Stimulated activated CD8-positive, alpha-beta memory T cell treated with anti-CD3 and anti-CD28 coated beads, Interleukin-12 subunit alpha, Interleukin-12 subunit beta, amount 100 ng/mL, for 1 hour (primary cell): ENCODE measurements at regions not wholly inside any gene's neighbourhood (a gene's known extent, or its start where the extent isn't known, plus 50 kb on each side); places are given as distances from the start of the nearest gene placed in this dataset.

Experiments used
- DNase-seq: peaks from one replicate; pipeline ENCODE4 v3.0.0-alpha.2; 2020; ENCODE audit warnings: low read depth

DNA sequence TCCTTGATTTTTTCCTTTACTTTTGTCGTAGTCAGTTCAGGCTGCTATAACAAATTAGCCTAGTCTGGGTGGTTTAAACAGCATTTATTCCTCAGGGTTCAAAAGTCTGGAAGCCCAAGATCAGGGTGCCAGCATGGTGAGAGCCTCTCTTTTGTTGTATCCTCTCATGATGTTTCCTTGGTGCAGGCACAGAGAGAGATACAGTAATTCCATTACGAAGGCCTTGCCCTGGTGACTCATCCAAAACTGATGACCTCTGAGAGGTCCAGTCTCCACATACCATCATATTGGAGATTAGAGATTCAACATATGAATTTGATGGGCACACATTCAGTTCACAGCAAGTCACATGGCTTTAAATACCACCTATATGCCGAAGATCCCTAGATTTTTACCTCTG, 253.8 kb downstream of the CYRIA start:
- DNase-seq, result no peak

DNA sequence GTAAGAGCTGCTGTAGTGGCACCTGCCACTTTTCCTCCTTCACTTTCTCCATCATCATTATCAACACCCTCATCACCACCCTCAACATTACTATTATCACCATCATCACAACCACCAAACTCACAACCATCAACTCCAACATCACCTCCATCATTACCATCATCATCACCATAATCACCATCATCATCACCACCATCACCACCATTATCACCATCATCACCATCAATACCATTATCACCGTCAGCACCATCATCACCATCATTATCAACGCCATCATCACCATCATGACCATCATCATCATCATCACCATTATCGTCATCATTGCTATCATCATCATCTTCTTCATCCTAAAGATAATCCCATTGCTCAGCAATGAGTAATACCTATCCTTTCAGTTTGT, 255.8 kb downstream of the CYRIA start:
- DNase-seq, result no peak

DNA sequence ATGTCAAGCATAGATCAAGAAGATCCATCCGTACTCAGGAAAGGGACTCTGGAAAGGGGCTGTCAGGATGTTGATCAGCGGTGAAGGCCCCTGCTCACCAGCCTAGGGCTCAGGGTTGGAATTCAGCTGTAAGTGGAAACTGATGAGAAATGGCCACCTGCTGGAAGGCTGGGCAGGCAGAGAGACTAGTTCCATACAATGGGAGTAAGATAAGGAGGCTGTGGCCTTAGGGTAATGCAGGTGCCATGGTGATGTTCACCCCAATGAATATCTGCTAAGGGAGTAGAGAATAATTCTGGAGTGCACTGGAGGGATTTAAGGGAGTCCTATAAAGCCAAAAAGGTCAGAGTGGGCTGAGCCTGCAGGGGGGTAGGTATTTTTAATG, 256.6 kb downstream of the CYRIA start:
- no peak for DNase-seq

DNA sequence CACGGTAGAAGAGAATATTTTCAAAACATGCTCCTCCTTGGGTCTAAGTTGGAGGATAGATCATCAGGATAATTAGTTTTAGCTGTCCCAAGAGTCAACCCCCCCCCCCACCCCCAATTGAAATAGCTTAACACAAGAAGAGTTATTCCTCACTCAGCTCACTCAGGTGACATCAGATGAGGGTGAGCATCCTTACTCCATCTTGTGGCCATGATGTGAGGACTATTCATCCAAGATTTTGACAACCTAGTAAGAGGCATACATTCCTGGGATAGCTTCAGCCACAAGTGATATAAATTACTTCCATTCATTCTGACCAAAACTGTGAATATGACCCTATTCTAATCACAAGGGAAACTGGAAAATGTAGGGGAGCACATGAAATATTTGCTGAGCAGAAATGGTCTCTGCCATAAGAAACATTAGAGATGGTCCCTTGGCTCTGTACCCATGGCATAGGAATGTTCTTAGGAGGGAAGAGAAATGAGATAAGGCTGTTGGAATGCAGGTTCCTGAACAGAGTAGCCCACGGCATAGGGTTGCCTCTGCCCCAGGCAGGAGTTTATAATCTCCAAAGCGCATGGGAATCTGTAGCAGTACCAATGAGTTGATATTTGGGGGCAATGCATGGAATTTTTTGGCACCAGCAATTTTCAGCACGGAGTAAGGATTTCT, 257.2 kb downstream of the CYRIA start:
- DNase-seq, result no peak

DNA sequence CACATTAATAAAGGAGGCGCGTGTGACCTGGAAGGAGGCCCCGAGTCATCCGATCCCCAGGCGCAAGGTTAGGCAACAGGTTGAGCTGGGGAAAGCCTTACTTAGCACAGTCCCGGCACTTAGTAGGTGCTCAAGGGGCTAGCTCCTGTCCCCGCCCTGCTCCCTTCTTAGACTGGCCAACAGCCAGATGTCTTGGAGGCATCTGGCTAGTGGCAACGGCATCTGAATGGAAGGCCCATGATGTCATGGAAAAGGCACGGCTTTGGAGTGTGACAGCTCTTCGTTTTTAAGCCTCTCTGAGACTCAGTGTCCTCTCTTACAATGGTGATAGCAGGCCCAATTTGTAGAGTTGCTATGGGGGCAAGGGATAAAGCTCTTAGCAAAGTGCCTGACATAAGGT, 258.3 kb downstream of the CYRIA start:
- DNase-seq, result no peak

DNA sequence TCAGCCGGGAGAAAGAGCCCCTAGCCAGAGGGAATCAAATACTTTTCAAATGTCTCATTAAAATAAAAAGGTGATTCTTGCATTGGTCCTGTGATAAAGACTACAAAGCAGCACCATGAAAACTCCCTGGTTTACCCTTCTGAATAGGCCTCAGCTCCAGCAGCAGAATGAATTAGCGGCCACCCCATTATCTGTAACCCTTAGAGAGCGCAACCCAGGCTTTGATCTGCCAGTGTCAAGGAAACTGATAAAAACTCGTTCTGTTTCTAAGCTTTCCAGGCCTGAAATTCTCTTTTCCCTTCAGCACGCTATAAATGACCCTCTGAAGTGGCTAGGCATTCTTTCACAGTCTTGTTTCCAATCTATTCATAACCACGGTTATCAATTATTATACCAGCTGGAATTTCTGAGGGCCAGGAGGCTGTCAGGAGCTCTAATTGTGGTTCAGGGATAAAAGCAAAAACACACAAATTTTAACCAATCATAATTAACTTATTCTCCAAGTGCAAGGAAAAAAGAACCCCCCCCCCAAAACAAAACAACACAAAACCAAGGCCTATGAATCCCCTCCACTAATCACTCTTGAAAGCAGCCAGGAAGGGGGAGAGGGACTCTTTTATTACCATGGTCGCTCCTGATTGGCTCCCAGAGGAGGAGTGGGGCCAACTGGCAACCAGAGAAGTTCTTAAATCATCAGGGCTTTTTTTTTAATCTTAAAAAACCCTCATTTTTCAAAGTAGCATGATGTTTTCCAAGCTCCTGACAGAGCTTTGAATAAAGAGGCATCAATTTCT, 258.9 kb downstream of the CYRIA start:
- no peak for DNase-seq

DNA sequence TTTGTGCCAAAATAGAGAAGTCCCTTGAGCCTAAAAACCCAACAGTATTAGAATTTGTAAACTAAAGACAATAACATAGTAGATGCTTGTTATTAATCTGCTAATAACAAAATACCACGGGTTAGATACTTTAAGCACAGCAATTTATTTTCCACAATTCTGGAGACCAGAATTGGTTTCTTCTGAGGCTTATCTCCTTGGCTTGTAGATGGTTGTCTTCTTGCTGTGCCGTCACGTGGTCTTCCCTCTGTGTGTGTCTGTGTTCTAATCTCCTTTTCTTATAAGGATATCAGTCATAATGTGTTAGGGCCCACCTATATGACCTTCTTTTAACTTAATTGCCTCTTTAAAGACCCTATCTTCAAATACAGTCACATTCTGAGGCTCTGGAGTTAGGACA, 260.1 kb downstream of the CYRIA start:
- DNase-seq, result no peak

DNA sequence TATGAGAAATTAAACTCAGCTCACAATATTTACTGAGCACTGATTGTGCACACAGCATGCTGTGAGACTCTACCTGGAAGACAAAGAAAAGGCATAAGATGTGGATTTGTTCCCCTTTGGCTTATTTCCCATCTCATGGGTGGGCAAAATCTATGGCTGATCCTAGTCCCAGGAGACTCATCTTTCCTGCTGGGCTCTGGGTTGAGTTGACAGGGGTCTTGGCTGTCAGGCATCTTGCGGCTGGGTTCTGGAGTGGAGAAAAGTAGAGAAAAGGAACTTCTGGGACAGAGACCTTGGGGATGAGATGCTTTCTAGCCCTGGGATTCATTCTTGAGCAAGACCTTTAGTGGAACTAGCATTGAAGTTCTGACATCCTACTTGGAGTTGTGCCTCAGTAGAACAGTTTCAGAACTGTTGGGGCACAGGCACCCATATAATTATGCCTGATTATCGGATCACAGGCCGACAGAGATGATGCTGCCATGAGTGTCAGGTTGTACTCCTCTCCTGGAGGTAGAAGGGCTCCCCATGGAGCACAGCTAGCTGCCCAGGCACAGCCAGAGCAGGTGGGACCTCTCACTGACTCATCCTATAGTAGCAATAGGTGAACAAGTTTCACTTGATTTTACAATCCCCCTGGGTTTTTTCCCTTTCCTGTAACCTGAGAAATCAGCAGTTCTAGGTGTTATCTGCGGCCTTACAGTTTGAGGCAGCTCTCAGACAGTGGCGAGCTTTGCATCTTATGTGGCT, 260.9 kb downstream of the CYRIA start:
- DNase-seq, result no peak

DNA sequence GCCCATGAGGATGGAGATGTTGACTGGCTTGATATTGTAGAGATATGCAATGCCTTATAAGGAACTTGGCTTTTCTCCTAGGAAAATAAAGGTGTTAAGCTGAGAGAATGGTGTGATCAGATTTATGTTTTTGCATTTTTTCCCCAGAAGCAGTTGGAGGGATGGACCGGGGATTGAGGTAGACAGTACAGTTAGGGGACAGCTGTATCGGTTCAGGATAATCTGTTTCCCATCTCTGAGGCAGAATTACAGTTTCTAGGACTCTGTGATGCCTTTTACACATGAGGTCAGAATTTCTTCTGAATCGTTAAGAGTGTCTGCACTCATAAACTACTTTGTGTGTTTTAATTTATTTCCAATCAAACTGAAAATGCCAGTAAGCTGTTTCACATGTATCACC, 261.5 kb downstream of the CYRIA start:
- DNase-seq, result no peak

DNA sequence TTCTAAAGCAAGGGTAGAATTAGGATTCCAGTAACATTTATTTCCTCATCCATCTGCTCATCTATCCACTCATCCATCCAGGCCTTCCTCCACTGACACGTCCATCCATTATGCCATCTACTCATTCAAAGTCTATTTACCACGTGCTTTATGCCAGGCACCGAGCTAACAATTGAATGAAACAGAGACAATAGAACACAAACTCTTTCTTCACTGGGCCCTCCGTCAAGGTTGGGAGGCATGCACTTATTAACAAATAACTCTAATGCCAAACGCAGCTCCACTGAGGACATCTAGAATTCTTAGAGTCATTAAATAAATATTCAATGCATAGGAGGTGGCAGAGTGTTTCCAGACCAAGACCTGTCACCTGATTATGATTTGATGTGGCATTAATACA, 262.7 kb downstream of the CYRIA start:
- no peak for DNase-seq

DNA sequence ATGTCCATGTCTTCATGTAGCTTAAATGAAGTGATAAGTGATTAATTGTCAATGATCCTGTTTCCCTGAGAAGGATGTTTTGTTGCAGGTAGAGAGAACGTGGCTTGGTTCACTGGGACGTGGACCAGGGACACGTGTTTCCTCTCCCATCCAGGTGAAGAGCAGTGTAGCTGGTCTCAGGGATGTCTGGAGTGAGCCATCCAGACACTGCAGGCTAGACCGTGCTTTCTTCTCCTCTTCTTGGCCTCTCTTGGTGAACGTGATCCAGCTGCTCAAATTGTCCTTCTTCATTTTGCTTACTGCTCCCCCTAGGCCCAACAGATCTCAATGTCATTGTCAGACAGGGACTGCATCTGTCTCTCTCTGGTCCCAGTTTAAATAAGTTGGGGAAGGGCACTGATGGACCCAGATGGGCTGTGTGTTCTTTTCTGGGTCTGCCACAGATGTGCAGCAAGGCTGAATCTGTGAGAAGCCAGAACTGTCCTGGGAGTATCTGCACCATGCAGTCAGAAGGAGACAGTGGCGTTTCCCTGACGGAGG, 263.8 kb downstream of the CYRIA start:
- DNase-seq, result no peak

DNA sequence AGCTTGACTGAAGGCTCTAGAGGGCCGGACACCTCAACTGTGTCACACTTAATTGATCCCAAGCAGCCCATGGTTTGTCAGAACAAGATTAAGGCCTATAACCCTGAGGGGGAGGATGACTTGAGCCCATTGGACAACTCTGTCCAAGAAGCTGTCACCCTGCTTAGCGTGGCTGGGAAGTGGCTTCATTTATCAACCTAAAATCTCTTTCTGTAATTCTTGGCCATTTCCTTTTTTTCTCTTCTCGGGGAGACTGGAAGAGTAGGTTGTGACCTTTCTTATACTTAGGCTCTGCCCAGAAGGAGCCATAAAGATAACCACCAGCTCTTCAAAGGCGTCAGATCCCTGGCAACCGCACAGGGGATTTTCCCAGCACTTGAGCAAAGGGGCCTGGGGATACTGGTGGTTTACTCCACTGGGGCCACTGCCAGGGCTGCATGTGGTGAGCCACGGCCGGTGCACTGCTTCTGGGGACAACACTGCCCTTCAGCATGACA, 265.5 kb downstream of the CYRIA start:
- DNase-seq, result no peak

DNA sequence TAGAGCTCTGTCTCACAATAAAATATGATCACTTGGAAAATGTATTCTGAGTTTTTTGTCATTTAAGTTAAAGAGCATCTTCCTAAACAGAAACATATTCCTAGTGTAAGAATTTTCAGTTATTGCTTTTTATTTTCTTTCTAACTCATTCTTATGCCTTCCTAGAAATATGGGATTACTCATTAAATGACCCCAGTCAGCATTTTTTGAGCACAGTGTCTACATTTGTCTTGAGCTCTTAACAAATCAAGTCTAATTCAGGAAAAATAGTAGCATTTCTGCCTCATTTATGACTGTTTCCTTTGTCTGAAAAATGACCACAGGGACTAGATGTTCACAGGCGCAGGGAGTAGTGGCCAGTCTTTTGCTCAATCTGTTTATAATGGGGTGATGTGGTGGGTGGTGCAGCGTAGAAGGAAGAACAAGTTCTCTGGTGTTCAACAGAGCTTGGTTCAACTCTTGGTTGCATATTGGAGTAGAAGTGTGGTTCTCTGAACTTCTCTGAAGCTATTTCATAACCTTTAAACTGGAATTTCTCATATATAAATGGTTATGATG, 267.1 kb downstream of the CYRIA start:
- DNase-seq, result no peak

DNA sequence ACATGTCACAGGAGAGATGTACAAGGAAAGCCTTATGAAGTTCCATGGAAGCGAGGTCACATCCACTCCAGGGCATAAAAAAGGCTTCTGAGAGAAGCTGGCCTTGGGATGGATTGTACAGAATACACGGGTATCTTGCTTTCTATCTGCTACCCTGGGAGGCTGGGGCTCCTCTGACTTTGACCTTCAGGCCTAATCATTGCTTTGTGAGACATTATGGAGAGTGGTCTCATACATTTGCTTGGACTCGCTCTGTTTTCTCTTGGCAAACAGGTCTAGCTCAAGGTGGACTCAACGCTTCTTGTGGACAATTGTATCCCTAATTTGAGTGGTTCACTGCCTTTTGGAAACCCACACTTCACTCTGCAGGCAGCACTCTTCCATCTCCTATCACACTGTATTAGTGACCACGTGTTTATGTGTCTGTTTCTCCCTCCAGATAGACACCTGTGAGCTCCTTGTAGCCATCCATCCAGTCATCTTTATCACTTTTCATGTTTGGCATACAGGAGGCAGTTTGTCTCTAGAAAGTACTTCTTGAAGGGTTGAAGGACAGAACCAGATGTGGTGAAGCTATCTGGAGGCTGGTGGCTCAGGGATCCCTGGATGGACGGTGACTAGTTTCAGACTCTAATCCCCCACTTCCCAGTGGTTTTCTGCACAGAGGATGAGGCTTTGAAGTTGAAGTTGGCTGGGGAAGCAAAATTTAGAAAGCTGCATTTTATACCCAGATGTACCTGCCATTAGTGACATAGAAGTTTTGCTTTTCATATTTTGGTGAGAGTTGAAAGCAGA, 267.8 kb downstream of the CYRIA start:
- no peak for DNase-seq

DNA sequence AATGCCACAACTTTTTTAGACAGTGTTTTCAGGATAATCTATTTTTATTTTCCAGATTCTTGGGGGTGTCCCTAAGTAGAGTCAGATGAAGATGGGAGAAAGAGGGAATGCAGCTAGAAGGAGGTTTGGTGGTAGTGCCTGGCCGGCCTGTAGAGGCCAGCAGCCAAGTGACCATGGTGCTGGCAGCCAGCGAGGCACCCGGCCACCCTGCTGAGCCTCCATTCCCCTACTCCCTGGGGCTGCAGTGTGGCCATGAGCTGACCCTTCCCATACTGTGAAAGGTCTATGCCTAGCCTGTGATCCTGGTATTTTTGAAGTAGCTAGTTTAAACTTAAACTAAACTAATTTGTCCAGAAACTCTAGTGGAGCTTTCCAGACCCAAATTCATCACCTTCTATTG, 268.6 kb downstream of the CYRIA start:
- no peak for DNase-seq

DNA sequence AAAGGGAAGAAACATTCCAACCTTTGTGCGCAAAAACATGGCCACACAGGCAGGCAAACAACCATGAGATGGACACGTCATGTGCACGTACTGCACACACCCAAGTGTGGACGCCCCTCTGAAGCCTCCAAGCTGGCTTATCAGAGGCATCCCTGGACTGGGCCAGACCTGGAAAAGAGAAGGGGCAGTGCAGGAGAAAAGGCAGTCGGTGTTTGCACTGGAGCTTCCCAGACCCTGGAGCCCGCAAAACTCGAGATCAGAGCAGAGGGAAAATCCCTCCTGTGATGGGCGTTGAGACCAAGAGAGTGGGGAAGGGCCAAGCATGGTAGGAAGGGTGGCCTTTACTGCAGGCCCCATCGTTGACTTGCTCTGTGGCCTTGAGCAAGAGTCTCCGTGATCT, 269.5 kb downstream of the CYRIA start:
- DNase-seq, result no peak

DNA sequence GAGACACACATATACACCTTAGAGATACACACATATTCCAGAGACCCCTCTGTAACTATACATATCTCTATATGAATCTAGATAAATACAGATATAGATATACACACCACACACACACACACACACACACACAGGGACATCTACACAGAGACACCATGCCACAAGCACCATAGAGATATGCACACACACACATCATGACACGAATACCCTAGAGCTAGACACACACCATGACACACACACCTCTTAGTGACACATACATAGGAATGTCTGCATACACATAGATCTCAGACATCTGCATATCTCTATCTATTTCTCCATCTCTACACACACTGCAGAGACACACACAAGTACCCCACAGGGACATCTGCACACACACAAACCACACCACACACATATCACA, 270.0 kb downstream of the CYRIA start:
- no peak for DNase-seq

DNA sequence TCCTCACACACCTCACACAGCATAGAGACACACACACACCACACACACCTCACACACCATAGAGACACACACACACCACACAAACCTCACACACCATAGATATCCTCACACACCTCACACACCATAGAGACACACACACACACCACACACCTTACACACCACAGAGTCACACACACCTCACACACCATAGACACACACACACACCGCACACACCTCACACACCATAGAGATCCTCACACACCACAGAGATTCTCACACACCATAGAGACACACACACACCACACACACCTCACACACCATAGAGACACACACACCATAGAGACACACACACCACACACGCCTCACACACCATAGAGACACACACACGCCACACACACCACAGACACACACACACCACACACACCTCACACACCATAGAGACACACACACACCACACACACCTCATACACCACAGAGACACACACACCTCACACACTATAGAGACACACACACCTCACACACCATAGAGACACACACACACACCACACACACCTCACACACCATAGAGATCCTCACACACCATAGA, 270.6 kb downstream of the CYRIA start:
- DNase-seq, result no peak

DNA sequence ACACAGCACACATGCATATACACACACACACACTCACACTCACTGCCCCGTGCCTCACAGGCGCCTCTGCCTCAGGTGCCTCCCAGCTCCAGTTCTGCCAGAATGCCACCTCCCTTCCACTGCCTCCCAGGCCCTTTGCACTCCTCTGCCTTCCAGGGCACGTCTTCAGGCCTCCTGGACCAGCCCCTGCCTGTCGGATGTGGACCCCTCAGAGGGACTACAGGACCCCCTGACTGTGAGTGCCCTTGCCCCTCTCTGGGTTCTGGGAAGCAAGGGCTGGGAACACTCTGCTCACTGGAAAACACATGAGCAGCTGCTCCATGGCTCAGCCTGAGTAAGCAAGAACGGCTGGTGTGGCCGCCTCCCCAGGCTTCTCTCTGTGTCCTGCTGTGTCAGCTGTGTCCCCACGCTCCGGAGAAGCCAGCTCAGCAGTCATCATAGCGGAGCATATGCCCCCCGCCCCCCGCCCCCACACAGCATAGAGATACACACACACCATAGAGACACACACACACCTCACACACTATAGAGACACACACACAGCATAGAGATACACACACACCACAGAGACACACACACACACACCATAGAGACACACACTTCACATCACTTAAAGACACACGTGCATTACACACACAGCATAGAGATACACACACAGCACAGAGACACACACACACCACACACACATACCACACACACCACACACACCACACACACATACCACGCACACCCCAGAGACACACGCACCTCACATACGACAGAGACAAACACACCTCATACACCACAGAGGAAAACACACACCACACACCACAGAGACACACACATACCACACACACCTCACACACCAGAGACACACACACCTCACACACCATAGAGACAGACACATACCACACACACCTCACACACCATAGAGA, 271.3 kb downstream of the CYRIA start:
- no peak for DNase-seq

DNA sequence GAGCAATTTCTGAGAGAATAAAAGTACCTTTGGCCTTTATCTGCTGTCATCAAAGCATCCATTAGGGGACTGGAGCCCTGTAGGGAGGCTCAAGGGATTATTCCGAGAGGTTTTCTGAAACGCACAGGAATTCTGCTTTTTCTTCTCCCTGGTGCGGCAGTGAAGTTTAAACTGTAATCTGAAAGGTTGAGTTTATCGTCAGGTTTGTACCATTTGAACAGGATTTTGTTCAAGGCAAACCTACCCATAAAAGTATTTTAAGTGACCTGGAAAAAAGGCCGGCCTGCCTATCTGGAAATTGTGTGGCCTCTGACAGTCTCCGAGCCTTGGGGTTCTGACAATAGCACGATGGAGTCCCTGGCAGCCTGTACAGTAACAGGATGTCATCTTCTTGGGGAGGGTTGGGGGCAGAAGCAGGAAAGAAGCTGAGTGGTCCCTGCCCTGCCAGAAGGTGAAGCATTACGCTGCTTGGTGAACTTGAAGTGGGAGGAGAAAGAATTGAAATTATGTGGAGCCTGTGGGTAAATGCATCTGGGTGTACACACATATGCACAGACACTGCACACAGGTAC, 272.0 kb downstream of the CYRIA start:
- no peak for DNase-seq
